Panc1 (cell line): ENCODE measurements at regions not wholly inside any gene's neighbourhood (a gene's known extent, or its start where the extent isn't known, plus 50 kb on each side); places are given as distances from the start of the nearest gene placed in this dataset.

Experiments
- ATAC-seq: fragments of 200-7000 bp; cut with Tn5 transposase; 2 replicates; pipeline ENCODE4 v1.9.1; 2020; ENCODE audit warnings: mild to moderate bottlenecking, moderate library complexity
- BruUV-seq: library from RNA; stranded (reverse); fragments of 400-500 nt; replicated peaks from 2 replicates; lab custom pipeline; 2021; lab: Mats Ljungman, UMichigan
- CTCF ChIA-PET: fragments of 300-600 bp; sonication (Branson Sonifier 250); formaldehyde crosslinking; loops from one replicate; lab custom pipeline; 2022; ENCODE audit warnings: antibody characterized with exemption; lab: Charles Lee
- POLR2A ChIA-PET: fragments of 300-600 bp; sonication (Branson Sonifier 250); formaldehyde crosslinking; loops from one replicate; lab custom pipeline; 2022; ENCODE audit warnings: antibody characterized with exemption; lab: Charles Lee
- DNase-seq: peaks from one replicate; pipeline ENCODE4 v3.0.0-alpha.2; 2010; ENCODE audit warnings: low read depth, low spot score
- H3K27ac ChIP-seq: 2 replicates; pipeline ENCODE4 v1.5.1; 2011; ENCODE audit warnings: mild to moderate bottlenecking, low read length, inconsistent platforms
- H3K27me3 ChIP-seq: fragments of 200-500 bp; sonication (Bioruptor generic); 2 replicates; pipeline ENCODE4 v1.6.0; 2014; ENCODE audit warnings: low read length, inconsistent platforms; ENCODE audit not compliant: control insufficient read depth, insufficient read depth
- H3K36me3 ChIP-seq: fragments of 200-500 bp; sonication (Bioruptor generic); 2 replicates; pipeline ENCODE4 v1.5.1; 2014; ENCODE audit warnings: inconsistent platforms, mild to moderate bottlenecking, low read length, moderate library complexity; ENCODE audit not compliant: control insufficient read depth, insufficient read depth
- H3K4me1 ChIP-seq: 2 replicates; pipeline ENCODE4 v1.5.1; 2011; ENCODE audit warnings: inconsistent platforms, mild to moderate bottlenecking, low read length, moderate library complexity; ENCODE audit not compliant: control insufficient read depth, insufficient read depth
- H3K4me3 ChIP-seq, 2 experiments: 2 replicates each; pipeline ENCODE4 v1.5.1; 2011 to 2012; ENCODE audit warnings: low read depth in 2 of 2, low read length in 2 of 2, mild to moderate bottlenecking in 2 of 2, inconsistent platforms in 1 of 2, moderate library complexity in 1 of 2
- H3K9me3 ChIP-seq: fragments of 200-500 bp; sonication (Bioruptor generic); 2 replicates; pipeline ENCODE4 v1.5.1; 2014; ENCODE audit warnings: low read depth, mild to moderate bottlenecking, inconsistent platforms, low read length, moderate library complexity; ENCODE audit not compliant: control insufficient read depth, insufficient read depth
- POLR2AphosphoS5 ChIP-seq: IDR thresholded peaks from 2 replicates; pipeline ENCODE4 v1.6.1; 2012; ENCODE audit warnings: mild to moderate bottlenecking, low read depth, low read length, moderate library complexity
- SIN3A ChIP-seq: IDR thresholded peaks from 2 replicates; pipeline ENCODE4 v1.6.1; 2012; ENCODE audit warnings: low read depth, mild to moderate bottlenecking, low read length, moderate library complexity, borderline replicate concordance; ENCODE audit not compliant: insufficient read depth
- TCF7L2 ChIP-seq: IDR thresholded peaks from 2 replicates; pipeline ENCODE4 v1.6.1; 2011; ENCODE audit warnings: mild to moderate bottlenecking, low read depth, low read length, inconsistent platforms
- in situ Hi-C: cut with HindIII; loops from 2 replicates; pipeline ENCODE4 v1.10.0; 2016; ENCODE audit warnings: low sequenced_read_pairs, low pct_unique_long_range_greater_than_20kb
- intact Hi-C: fragments of 100-400 bp; cut with micrococcal nuclease; formaldehyde crosslinking; loops from one replicate; pipeline ENCODE4 v1.10.0; 2022; ENCODE audit not compliant: unreplicated experiment
- TF ChIP-seq, protein P1 (sequence below): fragments of 450-650 bp; IDR thresholded peaks from 2 replicates; pipeline ENCODE4 v1.5.1; 2017; ENCODE audit warnings: mild to moderate bottlenecking
- TF ChIP-seq, protein P2 (sequence below), 2 experiments: IDR thresholded peaks; 2 replicates each; pipeline ENCODE4 v1.6.1; 2011 to 2012; ENCODE audit warnings: low read depth in 2 of 2, control low read depth in 1 of 2, low read length in 1 of 2, mild to moderate bottlenecking in 1 of 2, moderate library complexity in 1 of 2; ENCODE audit not compliant: insufficient read depth in 1 of 2

DNA sequence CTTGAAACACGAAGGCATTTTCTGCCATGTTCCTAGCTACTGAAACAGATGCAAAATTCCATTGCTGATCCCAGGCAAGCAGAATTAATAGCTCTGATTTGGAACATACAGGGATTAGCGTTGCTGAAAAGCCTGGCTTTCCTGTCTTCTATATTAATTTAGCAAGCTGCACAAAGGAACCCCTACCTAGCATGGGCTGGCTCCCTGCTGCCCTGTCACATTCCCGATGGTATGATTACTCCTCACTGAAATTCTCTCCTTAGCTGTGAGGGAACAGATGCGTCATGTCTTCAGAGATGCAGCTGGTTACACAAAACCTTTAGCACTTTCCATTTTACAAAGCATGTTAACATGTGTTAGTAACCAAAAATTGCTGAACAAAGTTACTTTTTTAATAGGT is 878.9 kb downstream of the TYW1 start:
- H3K36me3 ChIP-seq, result no peaks in the 10 kb centered on the region
- intact Hi-C loops, result no loop called here
- ChIA-PET POLR2A (no interaction called here), CTCF (no interaction called here)
- in situ Hi-C loops, result no loop called here
- no peaks in the 10 kb centered on the region for H3K9me3 ChIP-seq
- H3K27me3 ChIP-seq, result 0 out of 2 replicates have a peak, but pooled peaks cover 2% of the 10 kb centered on the region
- H3K27ac ChIP-seq, result no peak overlapping the region
- no peaks in the 10 kb centered on the region for H3K4me1 ChIP-seq
- H3K4me3 ChIP-seq, result no peak overlapping the region
- BruUV-seq, result no TSS peak
- TF ChIP-seq, protein P1, sequence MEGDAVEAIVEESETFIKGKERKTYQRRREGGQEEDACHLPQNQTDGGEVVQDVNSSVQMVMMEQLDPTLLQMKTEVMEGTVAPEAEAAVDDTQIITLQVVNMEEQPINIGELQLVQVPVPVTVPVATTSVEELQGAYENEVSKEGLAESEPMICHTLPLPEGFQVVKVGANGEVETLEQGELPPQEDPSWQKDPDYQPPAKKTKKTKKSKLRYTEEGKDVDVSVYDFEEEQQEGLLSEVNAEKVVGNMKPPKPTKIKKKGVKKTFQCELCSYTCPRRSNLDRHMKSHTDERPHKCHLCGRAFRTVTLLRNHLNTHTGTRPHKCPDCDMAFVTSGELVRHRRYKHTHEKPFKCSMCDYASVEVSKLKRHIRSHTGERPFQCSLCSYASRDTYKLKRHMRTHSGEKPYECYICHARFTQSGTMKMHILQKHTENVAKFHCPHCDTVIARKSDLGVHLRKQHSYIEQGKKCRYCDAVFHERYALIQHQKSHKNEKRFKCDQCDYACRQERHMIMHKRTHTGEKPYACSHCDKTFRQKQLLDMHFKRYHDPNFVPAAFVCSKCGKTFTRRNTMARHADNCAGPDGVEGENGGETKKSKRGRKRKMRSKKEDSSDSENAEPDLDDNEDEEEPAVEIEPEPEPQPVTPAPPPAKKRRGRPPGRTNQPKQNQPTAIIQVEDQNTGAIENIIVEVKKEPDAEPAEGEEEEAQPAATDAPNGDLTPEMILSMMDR, result no peak
- no peak for TF ChIP-seq SIN3A
- TF ChIP-seq POLR2AphosphoS5, result no peak
- TF ChIP-seq, protein P2, sequence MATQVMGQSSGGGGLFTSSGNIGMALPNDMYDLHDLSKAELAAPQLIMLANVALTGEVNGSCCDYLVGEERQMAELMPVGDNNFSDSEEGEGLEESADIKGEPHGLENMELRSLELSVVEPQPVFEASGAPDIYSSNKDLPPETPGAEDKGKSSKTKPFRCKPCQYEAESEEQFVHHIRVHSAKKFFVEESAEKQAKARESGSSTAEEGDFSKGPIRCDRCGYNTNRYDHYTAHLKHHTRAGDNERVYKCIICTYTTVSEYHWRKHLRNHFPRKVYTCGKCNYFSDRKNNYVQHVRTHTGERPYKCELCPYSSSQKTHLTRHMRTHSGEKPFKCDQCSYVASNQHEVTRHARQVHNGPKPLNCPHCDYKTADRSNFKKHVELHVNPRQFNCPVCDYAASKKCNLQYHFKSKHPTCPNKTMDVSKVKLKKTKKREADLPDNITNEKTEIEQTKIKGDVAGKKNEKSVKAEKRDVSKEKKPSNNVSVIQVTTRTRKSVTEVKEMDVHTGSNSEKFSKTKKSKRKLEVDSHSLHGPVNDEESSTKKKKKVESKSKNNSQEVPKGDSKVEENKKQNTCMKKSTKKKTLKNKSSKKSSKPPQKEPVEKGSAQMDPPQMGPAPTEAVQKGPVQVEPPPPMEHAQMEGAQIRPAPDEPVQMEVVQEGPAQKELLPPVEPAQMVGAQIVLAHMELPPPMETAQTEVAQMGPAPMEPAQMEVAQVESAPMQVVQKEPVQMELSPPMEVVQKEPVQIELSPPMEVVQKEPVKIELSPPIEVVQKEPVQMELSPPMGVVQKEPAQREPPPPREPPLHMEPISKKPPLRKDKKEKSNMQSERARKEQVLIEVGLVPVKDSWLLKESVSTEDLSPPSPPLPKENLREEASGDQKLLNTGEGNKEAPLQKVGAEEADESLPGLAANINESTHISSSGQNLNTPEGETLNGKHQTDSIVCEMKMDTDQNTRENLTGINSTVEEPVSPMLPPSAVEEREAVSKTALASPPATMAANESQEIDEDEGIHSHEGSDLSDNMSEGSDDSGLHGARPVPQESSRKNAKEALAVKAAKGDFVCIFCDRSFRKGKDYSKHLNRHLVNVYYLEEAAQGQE (IDR thresholded peaks at IDR 0.05; ENCODE audit: insufficient read depth in 1 of 2, low read depth in 2 of 2, low read length in 1 of 2), result no peak
- no peak for TF ChIP-seq TCF7L2
- no peak for ATAC-seq
- DNase-seq, result no peak

DNA sequence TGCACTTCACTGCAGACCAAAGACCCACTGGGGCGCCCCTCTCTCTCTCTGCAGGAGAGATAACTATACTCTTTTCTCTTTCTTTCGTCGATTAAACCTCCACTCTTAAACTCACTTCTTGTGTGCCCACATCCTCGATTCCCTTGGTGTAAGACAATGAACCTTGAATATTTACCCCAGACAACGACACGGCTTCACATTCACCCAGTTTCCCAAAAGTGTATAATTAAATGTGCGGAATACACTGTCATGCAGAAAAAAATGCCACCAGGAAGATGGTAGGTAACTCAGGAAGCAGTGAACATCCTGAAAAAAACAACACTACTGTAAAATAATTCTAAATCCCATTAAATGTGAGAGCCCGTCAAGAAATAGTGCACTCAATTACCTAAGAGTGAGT is 882.2 kb downstream of the TYW1 start:
- ATAC-seq (no peak), DNase-seq (no peak)
- Histone ChIP-seq H3K4me1 (no peaks in the 10 kb centered on the region), H3K9me3 (no peaks in the 10 kb centered on the region), H3K36me3 (no peaks in the 10 kb centered on the region), H3K27ac (no peak overlapping the region), H3K27me3 (0 out of 2 replicates have a peak, but pooled peaks cover 2% of the 10 kb centered on the region), H3K4me3 (no peak overlapping the region)
- no TSS peak for BruUV-seq
- ChIA-PET CTCF (no interaction called here), POLR2A (no interaction called here)
- in situ Hi-C loops (no loop called here), intact Hi-C loops (no loop called here)
- TF ChIP-seq POLR2AphosphoS5, result no peak

DNA sequence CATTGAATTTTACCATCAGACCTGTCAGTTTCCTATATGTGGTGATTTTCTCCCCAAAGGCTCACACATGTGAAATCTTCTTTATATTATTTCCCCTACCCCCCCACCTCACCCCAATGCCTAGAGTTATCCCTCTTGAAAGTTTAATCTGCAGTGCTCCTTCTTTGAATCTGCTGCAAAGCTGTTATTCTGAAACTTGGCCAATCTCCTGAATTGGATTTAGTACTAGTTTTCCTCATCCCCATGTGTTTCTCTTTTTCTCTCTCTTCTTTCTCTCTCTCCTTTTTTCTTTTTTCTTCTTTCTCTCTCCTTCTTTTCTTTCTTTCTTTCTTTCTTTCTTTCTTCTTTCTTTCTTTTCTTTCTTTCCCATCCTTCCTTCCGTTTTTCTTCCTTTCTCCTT is 886.2 kb downstream of the TYW1 start:
- intact Hi-C loops, result no loop called here
- Histone ChIP-seq H3K27ac (no peak overlapping the region), H3K36me3 (no peaks in the 10 kb centered on the region), H3K9me3 (no peaks in the 10 kb centered on the region), H3K4me3 (no peak overlapping the region), H3K27me3 (0 out of 2 replicates have a peak, but pooled peaks cover 2% of the 10 kb centered on the region), H3K4me1 (no peaks in the 10 kb centered on the region)
- in situ Hi-C loops, result no loop called here
- ATAC-seq (no peak), DNase-seq (no peak)
- CTCF ChIA-PET, result no interaction called here
- TF ChIP-seq, protein P1, result no peak
- no peak for TF ChIP-seq TCF7L2
- TF ChIP-seq SIN3A, result no peak
- no TSS peak for BruUV-seq
- POLR2A ChIA-PET, result interaction anchor here (0.6 kb wide), 1 partner anchor 20 kb away, joined by 5 read pairs; no protein-coding TSS in a partner anchor
